Stomach (tissue), 8 donors: ENCODE measurements at regions not wholly inside any gene's neighbourhood (a gene's known extent, or its start where the extent isn't known, plus 50 kb on each side); places are given as distances from the start of the nearest gene placed in this dataset.

Experiments
- DNase-seq, 2 donors: peaks; one replicate each; pipeline versions ENCODE4 v3.0.0 to v3.0.0-alpha.2; 2013 to 2019
- H3K27ac ChIP-seq, 5 donors: fragments of 200-600 bp in 4 of 5; sonication (generic) in 4 of 5; one replicate each; pipeline ENCODE4 v1.5.1; 2013 to 2019; ENCODE audit warnings: mild to moderate bottlenecking in 1 of 5, moderate library complexity in 1 of 5
- H3K27me3 ChIP-seq, 3 donors: fragments of 200-600 bp; sonication (generic); one replicate each; pipeline ENCODE4 v1.5.1; 2017 to 2019; ENCODE audit warnings: mixed run types in 1 of 3
- H3K36me3 ChIP-seq, 4 donors: fragments of 200-600 bp; sonication (generic); 1 replicate in 3 of 4; 2 replicates in 1 of 4; pipeline ENCODE4 v1.5.1; 2016 to 2019
- H3K4me1 ChIP-seq, 4 donors: fragments of 200-600 bp; sonication (generic); one replicate each; pipeline ENCODE4 v1.5.1; 2016 to 2019
- H3K4me3 ChIP-seq, 4 donors: fragments of 200-600 bp; sonication (generic) in 3 of 4; one replicate each; pipeline ENCODE4 v1.5.1; 2016 to 2019; ENCODE audit warnings: mild to moderate bottlenecking in 1 of 4
- H3K9me3 ChIP-seq, 4 donors: fragments of 200-600 bp; sonication (generic); one replicate each; pipeline ENCODE4 v1.5.1; 2016 to 2019
- EP300 ChIP-seq: sonication (generic); formaldehyde crosslinking; IDR thresholded peaks from one replicate; pipeline ENCODE4 v1.6.1; 2017; ENCODE audit warnings: antibody characterized with exemption
- POLR2A ChIP-seq, 4 donors: fragments of 450-650 bp; IDR thresholded peaks; one replicate each; pipeline ENCODE4 v1.6.1; 2016; ENCODE audit warnings: antibody characterized with exemption in 4 of 4, control low read depth in 2 of 4, mild to moderate bottlenecking in 1 of 4, moderate library complexity in 1 of 4
- POLR2AphosphoS5 ChIP-seq, 3 donors: sonication (generic); formaldehyde crosslinking; IDR thresholded peaks; one replicate each; pipeline ENCODE4 v1.6.1; 2016; ENCODE audit warnings: antibody characterized with exemption in 3 of 3
- WGBS, 5 donors: extraction: QIAGEN DNeasy Blood & Tissue Kit in 3 of 5; methylation state at CpG; one replicate each; pipeline versions ENCODE4 v1.1.5 to v1.1.7; 2013 to 2018; 5-methylcytosine and 5-hydroxymethylcytosine counted together
- intact Hi-C: fragments of 100-400 bp; cut with DNase I; formaldehyde crosslinking; loops from one replicate; pipeline ENCODE4 v1.15.1; 2023; ENCODE audit warnings: low total_unique reads
- TF ChIP-seq, protein P1 (sequence below), 7 experiments: fragments of 450-650 bp in 4 of 7; fragments of 200-600 bp in 3 of 7; sonication (generic) in 3 of 7; IDR thresholded peaks; one replicate each; pipeline ENCODE4 v1.5.1; 2016 to 2019; ENCODE audit warnings: antibody characterized with exemption in 7 of 7, control low read depth in 2 of 7, mild to moderate bottlenecking in 1 of 7
- donor health status: healthy with polysubstance abuse.
- donor health status: Bipolar disorder and iron deficiency.
- donor health status: healthy.

DNA sequence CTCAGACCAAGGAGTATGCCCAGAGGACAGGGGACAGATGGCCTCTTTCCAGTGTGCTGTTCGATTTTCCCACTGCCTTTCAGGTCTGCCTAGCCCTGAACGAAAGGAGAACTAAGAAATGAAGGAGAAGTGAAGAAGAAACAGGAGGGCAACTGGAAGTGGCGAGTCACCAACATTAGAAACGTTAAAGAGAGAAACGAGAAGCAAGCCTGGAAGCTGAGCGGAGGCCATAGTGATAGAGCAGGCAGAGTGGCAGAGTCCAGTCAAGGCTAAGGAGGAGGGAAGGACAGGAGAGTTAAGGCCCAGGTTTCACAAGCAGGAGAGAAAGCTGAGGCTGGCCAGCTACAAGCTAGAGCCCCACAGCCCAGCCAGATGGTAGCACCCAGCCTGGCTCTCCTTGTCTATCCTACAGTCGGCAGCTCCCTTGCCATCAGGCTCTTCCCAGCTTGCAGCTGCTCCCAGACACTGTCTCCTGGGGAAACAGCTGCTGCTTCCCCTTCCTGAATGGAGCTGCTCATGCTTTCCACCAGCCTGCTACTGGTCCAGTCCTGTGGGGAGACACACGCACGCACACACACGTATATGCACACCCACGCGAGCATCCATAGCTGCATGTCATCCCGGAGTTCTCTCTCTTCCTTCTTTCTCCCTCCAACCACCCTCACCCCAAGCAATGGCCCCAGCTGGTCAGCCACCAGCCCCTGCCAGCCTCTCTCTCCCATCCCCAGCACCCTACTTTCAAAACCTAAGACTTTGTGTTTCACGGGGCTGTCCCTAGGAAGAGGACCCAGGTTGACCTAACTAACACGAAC is 139.7 kb upstream of the CCND2 start:
- Histone ChIP-seq H3K36me3 (no peaks in the 10 kb centered on the region), H3K4me1 (peaks cover 0 to 7% (median 0%) of the 10 kb centered on the region in 4 donors), H3K27me3 (peaks cover 0 to 18% (median 0%) of the 10 kb centered on the region in 3 donors), H3K4me3 (no peak overlapping the region), H3K27ac (no peak overlapping the region), H3K9me3 (peaks cover 0 to 8% (median 3%) of the 10 kb centered on the region in 4 donors)
- TF ChIP-seq EP300 (no peak), POLR2A (IDR thresholded peaks at IDR 0.05) (no peak), POLR2AphosphoS5 (IDR thresholded peaks at IDR 0.05) (no peak)
- TF ChIP-seq, protein P1, sequence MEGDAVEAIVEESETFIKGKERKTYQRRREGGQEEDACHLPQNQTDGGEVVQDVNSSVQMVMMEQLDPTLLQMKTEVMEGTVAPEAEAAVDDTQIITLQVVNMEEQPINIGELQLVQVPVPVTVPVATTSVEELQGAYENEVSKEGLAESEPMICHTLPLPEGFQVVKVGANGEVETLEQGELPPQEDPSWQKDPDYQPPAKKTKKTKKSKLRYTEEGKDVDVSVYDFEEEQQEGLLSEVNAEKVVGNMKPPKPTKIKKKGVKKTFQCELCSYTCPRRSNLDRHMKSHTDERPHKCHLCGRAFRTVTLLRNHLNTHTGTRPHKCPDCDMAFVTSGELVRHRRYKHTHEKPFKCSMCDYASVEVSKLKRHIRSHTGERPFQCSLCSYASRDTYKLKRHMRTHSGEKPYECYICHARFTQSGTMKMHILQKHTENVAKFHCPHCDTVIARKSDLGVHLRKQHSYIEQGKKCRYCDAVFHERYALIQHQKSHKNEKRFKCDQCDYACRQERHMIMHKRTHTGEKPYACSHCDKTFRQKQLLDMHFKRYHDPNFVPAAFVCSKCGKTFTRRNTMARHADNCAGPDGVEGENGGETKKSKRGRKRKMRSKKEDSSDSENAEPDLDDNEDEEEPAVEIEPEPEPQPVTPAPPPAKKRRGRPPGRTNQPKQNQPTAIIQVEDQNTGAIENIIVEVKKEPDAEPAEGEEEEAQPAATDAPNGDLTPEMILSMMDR (IDR thresholded peaks at IDR 0.05) = no peak
- intact Hi-C loops = no loop called here
- DNase-seq = peak in 1 of 2 donors; percentile 71
- WGBS, 5 donors = 50 to 68% (median 55%) methylated on average over 15 of the region's 15 CpGs

DNA sequence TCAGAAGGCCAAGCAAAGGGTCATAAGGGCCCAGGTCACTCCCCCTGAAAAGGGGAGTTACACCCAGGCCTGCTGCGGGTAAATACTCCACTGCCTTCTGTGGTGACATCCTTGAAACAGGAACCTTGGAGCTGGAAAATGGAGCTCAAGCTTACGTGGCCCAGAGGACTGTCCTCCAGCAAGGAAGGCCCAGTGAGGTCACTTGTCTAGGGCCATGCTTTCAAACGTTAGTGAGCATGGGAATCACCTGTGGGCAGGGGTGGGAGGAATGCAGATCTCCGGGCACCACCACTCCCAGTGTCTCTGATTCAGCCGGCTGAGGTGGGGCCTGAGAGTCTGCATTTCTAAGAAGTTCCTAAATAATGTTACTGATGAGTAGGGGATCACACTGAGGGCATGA is 140.5 kb upstream of the CCND2 start:
- DNase-seq = no peak
- no peak overlapping the region for H3K27ac ChIP-seq
- intact Hi-C loops = no loop called here
- no peaks in the 10 kb centered on the region for H3K36me3 ChIP-seq
- H3K4me3 ChIP-seq = no peak overlapping the region
- peaks cover 0 to 7% (median 0%) of the 10 kb centered on the region in 4 donors for H3K4me1 ChIP-seq
- H3K27me3 ChIP-seq = peaks cover 0 to 18% (median 0%) of the 10 kb centered on the region in 3 donors
- 77 to 91% (median 85%) methylated on average over 5 of the region's 5 CpGs for WGBS, 5 donors
- TF ChIP-seq POLR2AphosphoS5 (IDR thresholded peaks at IDR 0.05) = no peak
- TF ChIP-seq, protein P1 (IDR thresholded peaks at IDR 0.05) = no peak
- no peak for TF ChIP-seq POLR2A (IDR thresholded peaks at IDR 0.05)
- no peak for TF ChIP-seq EP300
- H3K9me3 ChIP-seq = peaks cover 0 to 8% (median 3%) of the 10 kb centered on the region in 4 donors

DNA sequence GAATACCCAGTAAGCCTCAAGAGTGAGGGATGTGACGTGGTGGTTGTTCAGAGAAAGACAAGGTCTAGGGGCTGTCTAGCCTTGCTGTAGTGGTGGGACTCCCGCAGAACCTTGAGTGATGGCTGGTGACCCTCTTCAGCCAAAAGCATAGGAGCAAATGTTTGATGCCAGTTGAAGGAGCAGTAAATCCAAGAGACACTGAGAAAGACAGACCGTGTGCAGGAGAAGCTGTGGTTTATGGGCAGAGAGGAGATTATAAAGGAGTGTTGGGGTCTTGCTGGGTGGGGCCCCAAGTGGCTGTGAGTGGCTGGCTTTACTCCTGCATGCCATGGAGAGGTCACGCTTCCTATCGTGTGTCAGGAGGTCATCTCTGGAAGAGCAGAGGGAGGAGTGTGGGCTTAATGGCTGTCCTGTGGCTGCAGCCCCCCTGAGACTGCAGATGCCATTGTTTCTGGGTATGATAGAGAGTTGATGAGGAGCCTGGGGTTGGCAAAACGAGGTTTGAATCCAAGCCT is 152.0 kb upstream of the CCND2 start:
- 59 to 74% (median 63%) methylated on average over 6 of the region's 6 CpGs for WGBS, 5 donors
- Histone ChIP-seq H3K27me3 (peaks cover 0 to 24% (median 0%) of the 10 kb centered on the region in 3 donors), H3K4me3 (no peak overlapping the region), H3K4me1 (peaks cover 0 to 22% (median 15%) of the 10 kb centered on the region in 4 donors), H3K27ac (no peak overlapping the region), H3K36me3 (no peaks in the 10 kb centered on the region), H3K9me3 (no peaks in the 10 kb centered on the region)
- no peak for DNase-seq
- intact Hi-C loops = no loop called here
- TF ChIP-seq, protein P1 (IDR thresholded peaks at IDR 0.05) = no peak
- TF ChIP-seq POLR2AphosphoS5 (IDR thresholded peaks at IDR 0.05) (no peak), EP300 (no peak), POLR2A (IDR thresholded peaks at IDR 0.05) (no peak)

- Histone ChIP-seq H3K9me3 (no peaks in the 10 kb centered on the region), H3K4me1 (peaks cover 0 to 27% (median 20%) of the 10 kb centered on the region in 4 donors), H3K36me3 (no peaks in the 10 kb centered on the region), H3K4me3 (no peak overlapping the region), H3K27me3 (peaks cover 0 to 29% (median 0%) of the 10 kb centered on the region in 3 donors), H3K27ac (no peak overlapping the region)
- TF ChIP-seq, protein P1 (IDR thresholded peaks at IDR 0.05) = no peak
- TF ChIP-seq POLR2A (IDR thresholded peaks at IDR 0.05) (no peak), EP300 (no peak), POLR2AphosphoS5 (IDR thresholded peaks at IDR 0.05) (no peak)
- no peak for DNase-seq
- intact Hi-C loops = no loop called here
- WGBS, 5 donors = 66 to 85% (median 80%) methylated on average over 5 of the region's 5 CpGs
Measured at GRCh38 chr12:4120316-4120917, 153.1 kb upstream of the CCND2 start.
